ENCODE measurements at regions not wholly inside any gene's neighbourhood (a gene's known extent, or its start where the extent isn't known, plus 50 kb on each side); places are given as distances from the start of the nearest gene placed in this dataset.

DNA sequence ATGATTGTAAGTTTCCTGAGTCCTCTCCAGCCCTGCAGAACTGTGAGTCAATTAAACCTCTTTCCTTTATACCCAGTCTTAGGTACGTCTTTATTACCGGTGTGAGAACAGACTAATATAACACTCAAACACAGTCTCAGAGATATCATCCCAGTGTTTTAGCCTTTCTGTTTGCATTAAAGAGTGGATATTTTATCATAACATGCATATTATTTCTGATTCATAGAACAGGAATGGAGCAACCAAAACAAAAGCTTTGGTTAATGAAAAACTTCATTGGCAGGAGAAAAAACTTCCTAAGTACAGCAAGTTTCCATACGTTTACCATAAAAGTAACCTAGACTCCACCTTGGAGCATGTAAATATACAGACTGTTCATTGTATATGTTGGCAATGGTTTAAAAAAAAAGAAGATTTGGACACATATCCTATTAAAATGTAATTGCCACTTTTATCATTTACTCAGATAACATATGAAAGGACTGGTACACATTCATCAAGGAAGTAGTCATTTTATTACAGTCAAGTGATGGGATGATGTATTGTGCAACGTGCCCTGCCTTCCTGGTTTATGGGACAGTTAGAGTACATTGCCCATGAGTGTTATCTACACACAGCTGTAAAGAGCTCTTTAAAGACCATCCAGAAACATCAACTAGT lies 144.8 kb downstream of the ETS2 start:
- peak; percentile 71 for DNase-seq

- no peak for DNase-seq
Measured at GRCh38 chr21:38949070-38949380, 143.3 kb downstream of the ETS2 start.

DNA sequence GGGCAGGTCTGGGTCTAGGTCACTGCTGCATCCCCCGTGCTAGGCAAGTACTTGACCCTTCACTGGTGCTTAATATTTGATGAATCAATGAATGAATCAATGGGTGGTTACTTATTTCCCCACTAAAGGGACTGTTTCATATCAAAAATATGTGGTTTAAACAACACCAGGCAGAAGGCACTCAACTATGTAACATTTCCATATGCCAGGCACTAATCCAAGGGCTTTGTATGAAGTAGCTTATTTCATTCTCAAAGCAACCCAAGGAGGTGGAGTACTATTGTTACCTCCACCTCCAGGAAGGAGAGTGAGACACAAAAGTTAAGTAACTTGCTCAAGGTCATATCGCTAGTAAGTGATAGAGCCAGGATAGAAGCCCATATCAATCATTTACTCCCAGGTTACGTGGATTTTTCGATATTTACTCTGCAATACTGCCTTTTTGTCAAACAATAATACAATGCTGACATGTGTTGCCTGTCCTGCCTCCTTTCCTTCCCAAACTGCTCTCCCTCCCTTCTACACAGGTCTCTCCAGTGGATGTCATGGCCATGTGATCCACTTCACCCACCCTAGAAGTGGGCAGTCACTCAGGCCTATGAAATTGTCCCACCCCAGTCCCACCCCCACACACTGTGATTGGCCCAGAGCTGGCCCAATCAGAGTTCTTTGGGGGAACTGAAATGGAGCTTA lies 142.8 kb downstream of the ETS2 start:
- no peak for DNase-seq

- no peak for DNase-seq
Measured at GRCh38 chr21:38945545-38946245, 140.0 kb downstream of the ETS2 start.

- DNase-seq: no peak
Measured at GRCh38 chr21:38944903-38945302, 139.2 kb downstream of the ETS2 start.

GRCh38 chr21:38944402-38944801 lies 138.7 kb downstream of the ETS2 start:
- no peak for DNase-seq

- peak; percentile 70 for DNase-seq
Measured at GRCh38 chr21:38942748-38943211, 137.1 kb downstream of the ETS2 start.

GRCh38 chr21:38938769-38939168 lies 133.0 kb downstream of the ETS2 start:
- DNase-seq: no peak

DNA sequence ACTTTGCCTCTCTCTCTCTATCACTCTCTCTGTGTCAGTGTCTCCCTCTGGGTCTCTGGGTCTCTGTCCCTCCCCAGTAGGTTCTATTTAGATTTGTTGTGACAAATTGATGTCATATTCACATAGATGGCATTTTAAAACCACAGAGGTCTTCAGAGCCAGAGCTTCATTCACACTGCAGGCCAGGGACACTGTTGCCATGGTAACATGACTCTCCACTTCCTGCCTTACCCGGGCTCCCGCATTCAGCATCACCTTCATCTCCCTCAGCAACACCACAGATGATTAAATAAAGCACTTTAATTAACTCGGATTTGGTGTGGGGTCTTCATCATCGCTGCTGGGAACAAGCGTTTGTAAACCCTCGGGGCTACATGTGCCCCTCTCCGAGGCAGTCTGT lies 132.6 kb downstream of the ETS2 start:
- DNase-seq: peak; percentile 64

GRCh38 chr21:38937844-38938243 lies 132.1 kb downstream of the ETS2 start:
- no peak for DNase-seq

GRCh38 chr21:38937286-38937790 lies 131.6 kb downstream of the ETS2 start:
- no peak for DNase-seq

GRCh38 chr21:38936240-38936639 lies 130.5 kb downstream of the ETS2 start:
- no peak for DNase-seq

DNA sequence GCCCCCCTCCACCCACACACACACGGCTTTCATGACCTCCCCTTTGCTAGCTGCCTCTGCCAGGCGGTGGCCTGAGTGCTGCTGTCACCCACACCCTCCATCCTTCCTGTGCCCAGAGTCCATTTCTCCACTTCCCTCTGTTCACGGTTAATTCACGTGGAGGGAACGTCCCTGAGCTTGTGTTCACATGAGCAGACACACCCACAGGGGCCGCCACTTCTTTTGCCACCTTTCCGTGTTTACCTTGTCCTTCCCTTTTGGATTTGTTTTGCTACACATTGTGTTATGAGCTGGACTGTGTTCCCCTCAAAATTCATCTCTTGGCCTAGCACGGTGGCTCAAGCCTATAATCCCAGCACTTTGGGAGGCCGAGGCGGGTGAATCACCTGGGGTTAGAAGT lies 128.0 kb downstream of the ETS2 start:
- no peak for DNase-seq

DNA sequence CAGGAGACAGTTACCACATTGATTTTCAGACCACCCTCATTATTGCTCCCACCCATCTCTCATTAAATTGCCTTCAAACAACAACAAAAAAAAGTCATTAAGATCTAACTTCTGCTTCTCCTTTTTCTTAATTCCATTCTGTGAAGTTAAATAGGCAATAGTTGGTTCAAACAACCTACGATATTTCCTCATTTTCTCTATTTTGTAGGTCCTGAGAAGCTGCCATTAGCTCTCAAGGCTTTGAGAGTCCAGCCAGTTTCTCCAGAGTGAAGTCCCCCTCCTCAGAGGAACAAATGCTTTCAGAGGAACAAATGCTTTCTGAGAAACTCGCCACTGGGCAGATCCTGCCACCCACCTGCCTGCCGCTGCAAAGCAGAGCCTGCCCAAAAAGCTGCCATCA lies 125.6 kb downstream of the ETS2 start:
- no peak for DNase-seq

- no peak for DNase-seq
Measured at GRCh38 chr21:38930853-38931252, 125.1 kb downstream of the ETS2 start.

DNA sequence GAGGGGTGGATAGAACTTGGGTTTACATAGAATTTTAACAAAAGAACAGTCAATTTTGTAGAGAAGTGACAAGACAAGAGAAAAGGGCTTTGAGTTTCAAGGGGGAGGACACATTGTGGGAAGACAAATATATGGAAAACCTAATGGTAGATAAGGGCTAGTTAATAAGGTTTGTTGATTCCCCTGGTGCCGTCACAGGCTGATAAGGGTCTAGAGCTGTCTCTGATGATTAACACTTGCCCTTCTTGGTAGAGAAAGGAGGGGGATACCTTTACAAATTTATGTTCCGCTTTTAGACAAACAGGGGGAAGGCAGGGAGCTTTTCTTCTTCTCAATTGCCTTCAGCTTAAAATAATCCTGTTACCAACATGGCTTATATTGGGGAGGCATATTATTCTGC lies 124.3 kb downstream of the ETS2 start:
- no peak for DNase-seq

DNA sequence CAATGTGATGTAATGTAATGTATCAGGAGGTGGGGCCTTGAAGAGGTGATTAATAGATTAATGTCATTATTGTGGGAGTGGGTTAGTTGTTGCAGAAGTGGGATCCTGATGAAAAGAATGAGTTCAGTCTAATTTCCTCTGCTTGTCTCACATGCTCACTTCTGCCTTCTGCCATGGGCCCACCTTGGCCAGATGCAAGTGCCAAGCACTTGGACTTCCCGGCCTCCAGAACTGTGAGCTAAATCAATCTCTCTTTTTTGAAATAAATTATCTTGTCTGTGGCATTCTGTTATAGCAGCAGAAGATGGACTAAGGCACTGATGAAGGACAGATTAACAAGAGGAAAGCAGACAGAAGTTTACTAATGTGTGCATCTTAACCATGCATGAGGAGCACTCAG lies 123.9 kb downstream of the ETS2 start:
- DNase-seq: no peak

DNA sequence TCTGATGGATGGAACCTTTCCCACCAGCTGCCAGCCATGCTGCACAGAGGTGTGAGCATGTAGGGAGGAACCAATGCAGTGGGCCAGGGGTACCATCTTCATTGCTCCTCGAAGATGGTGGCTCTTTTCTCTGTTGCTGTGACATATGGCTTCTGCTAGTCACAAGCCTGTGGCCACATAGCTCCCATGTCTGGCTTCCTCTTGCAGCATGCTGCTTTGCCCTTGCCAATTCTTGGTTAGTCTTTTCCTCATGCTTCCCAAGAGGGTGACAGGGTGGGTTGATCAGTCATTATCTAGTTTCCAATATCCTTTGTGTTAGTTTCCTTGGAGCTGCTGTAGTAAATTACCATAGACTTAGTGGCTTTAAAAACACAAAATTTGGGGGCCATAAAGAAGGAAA lies 123.4 kb downstream of the ETS2 start:
- DNase-seq: no peak

DNA sequence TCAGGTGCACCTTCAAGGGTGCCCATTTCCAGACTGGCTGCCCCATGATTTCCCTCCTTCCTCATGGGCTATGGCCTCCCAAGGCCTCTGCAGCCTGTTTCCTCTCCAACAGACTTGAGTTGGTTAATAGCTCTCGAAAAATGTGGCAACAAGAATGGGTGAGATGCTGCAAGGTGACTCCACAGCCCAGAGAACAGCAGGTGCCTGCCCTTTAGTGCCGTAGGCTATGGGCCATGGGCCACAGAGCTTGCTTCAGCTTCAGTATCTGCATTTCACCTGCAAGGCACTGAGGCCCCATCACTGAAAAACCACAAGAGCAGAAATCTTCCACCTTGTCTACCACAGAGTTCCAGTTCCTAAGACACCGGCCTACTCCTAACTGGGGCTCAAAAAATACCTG lies 122.0 kb downstream of the ETS2 start:
- no peak for DNase-seq

GRCh38 chr21:38925923-38926322 lies 120.2 kb downstream of the ETS2 start:
- DNase-seq: no peak

DNA sequence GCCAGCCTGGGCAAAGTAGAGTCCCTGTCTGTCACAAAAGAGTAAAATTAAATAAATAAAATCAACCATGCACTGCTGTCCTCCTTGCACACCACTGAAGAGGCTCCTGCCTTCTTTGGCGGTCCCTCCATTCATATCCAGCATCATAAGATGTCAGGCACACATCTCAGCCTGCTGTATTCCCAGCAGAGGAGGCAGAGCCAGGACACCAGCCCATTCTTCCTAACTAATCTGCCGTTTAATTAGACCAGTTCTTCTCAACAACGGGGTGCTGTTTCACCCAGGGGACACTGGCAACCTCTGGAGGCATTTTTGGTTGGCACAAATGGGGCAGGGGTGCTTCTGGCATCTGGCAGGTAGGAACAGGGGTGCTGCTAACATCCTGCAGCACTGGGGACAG lies 119.7 kb downstream of the ETS2 start:
- DNase-seq: no peak

GRCh38 chr21:38924954-38925353 lies 119.2 kb downstream of the ETS2 start:
- DNase-seq: no peak

- DNase-seq: no peak
Measured at GRCh38 chr21:38923429-38923828, 117.7 kb downstream of the ETS2 start.

All from NCI-H2029 treated with DMSO at 0.1 percent for 48 hours (cell line).